WERI-Rb-1 (cell line): ENCODE measurements at regions not wholly inside any gene's neighbourhood (a gene's known extent, or its start where the extent isn't known, plus 50 kb on each side); places are given as distances from the start of the nearest gene placed in this dataset.

Experiments used
- DNase-seq: peaks from one replicate; pipeline ENCODE4 v3.0.0-alpha.2; 2020
- H3K27ac ChIP-seq: fragments of 250-450 bp; sonication (Bioruptor Pico); 2 replicates; pipeline ENCODE4 v1.5.1; 2020; ENCODE audit warnings: mild to moderate bottlenecking, moderate library complexity
- H3K27me3 ChIP-seq: fragments of 250-450 bp; sonication (Bioruptor Pico); 2 replicates; pipeline ENCODE4 v1.5.1; 2021; ENCODE audit warnings: mild to moderate bottlenecking, low read depth, moderate library complexity; ENCODE audit not compliant: insufficient read depth, severe bottlenecking
- H3K36me3 ChIP-seq: fragments of 250-450 bp; sonication (Bioruptor Pico); 2 replicates; pipeline ENCODE4 v1.5.1; 2020; ENCODE audit warnings: mild to moderate bottlenecking, moderate library complexity
- H3K4me3 ChIP-seq: 2 replicates; pipeline ENCODE4 v1.5.1; 2011; ENCODE audit warnings: low read depth, mild to moderate bottlenecking, control low read depth, low read length
- H3K9me3 ChIP-seq: fragments of 250-450 bp; sonication (Bioruptor Pico); 2 replicates; pipeline ENCODE4 v1.5.1; 2021; ENCODE audit warnings: mild to moderate bottlenecking, moderate library complexity; ENCODE audit not compliant: severe bottlenecking
- TF ChIP-seq, protein P1 (sequence below): IDR thresholded peaks from 2 replicates; pipeline ENCODE4 v1.5.1; 2011; ENCODE audit warnings: low read depth, mild to moderate bottlenecking, control low read depth, inconsistent platforms, low read length

GRCh38 chr21:22125581-22125980 is 1127.4 kb downstream of the NCAM2 start:
- peaks cover 32% of the 10 kb centered on the region for H3K27me3 ChIP-seq
- no peaks in the 10 kb centered on the region for H3K36me3 ChIP-seq
- H3K27ac ChIP-seq, result no peak overlapping the region
- DNase-seq, result no peak
- TF ChIP-seq, protein P1, sequence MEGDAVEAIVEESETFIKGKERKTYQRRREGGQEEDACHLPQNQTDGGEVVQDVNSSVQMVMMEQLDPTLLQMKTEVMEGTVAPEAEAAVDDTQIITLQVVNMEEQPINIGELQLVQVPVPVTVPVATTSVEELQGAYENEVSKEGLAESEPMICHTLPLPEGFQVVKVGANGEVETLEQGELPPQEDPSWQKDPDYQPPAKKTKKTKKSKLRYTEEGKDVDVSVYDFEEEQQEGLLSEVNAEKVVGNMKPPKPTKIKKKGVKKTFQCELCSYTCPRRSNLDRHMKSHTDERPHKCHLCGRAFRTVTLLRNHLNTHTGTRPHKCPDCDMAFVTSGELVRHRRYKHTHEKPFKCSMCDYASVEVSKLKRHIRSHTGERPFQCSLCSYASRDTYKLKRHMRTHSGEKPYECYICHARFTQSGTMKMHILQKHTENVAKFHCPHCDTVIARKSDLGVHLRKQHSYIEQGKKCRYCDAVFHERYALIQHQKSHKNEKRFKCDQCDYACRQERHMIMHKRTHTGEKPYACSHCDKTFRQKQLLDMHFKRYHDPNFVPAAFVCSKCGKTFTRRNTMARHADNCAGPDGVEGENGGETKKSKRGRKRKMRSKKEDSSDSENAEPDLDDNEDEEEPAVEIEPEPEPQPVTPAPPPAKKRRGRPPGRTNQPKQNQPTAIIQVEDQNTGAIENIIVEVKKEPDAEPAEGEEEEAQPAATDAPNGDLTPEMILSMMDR, result no peak
- H3K4me3 ChIP-seq, result no peak overlapping the region
- H3K9me3 ChIP-seq, result peaks cover 4% of the 10 kb centered on the region

GRCh38 chr21:22128671-22129070 is 1130.5 kb downstream of the NCAM2 start:
- no peak for DNase-seq
- TF ChIP-seq, protein P1, result no peak
- Histone ChIP-seq H3K27ac (no peak overlapping the region), H3K36me3 (no peaks in the 10 kb centered on the region), H3K4me3 (no peak overlapping the region), H3K9me3 (no peaks in the 10 kb centered on the region), H3K27me3 (peaks cover 33% of the 10 kb centered on the region)

DNA sequence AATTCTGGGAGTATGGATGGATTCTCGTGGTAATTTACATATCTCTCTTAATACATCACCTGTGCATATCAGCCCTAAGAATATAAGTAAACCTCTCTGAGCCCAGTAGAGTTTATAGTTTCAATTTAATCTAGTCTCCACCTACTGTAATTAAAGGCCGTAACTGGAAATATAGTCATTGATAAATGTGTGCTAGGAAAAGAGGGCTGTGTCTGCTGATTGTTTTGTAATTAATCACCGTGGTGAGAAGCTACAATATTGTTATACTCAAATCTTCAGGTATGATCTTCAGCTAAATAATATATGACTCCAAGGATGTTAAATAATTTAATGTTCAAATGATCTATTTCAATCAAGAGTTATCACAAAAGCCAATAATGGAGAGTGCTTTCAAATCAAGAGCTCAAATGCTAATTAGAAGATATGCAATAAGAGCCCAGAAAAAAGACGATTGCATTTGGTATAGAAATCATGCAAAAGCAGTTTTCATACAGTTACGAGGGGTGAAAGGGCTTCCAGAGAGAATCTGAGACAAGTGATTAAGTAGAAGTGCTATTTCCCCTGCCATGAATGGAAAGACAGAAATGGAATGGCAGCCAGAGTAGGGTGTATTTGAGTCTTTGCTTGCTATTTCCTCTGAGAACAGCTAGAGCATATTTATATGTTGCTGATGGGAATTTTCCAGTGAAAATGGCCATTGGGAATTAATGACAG is 1134.3 kb downstream of the NCAM2 start:
- H3K9me3 ChIP-seq, result no peaks in the 10 kb centered on the region

GRCh38 chr21:22136740-22137139 is 1138.5 kb downstream of the NCAM2 start:
- TF ChIP-seq, protein P1, result no peak
- H3K36me3 ChIP-seq, result no peaks in the 10 kb centered on the region
- H3K9me3 ChIP-seq, result no peaks in the 10 kb centered on the region
- H3K27me3 ChIP-seq, result peaks cover 26% of the 10 kb centered on the region
- no peak for DNase-seq
- H3K4me3 ChIP-seq, result no peak overlapping the region
- no peak overlapping the region for H3K27ac ChIP-seq

More for the DNA sequence above, 1134.3 kb downstream of the NCAM2 start:
- Histone ChIP-seq H3K4me3 (no peak overlapping the region), H3K36me3 (no peaks in the 10 kb centered on the region), H3K27ac (no peak overlapping the region), H3K27me3 (peaks cover 35% of the 10 kb centered on the region)
- TF ChIP-seq, protein P1, result no peak
- DNase-seq, result no peak

GRCh38 chr21:22138297-22139016 is 1140.2 kb downstream of the NCAM2 start:
- DNase-seq, result peak; percentile 15
- Histone ChIP-seq H3K27me3 (peaks cover 24% of the 10 kb centered on the region), H3K9me3 (no peaks in the 10 kb centered on the region), H3K36me3 (no peaks in the 10 kb centered on the region), H3K4me3 (no peak overlapping the region), H3K27ac (no peak overlapping the region)
- TF ChIP-seq, protein P1, result no peak
